ENCODE measurements at regions not wholly inside any gene's neighbourhood (a gene's known extent, or its start where the extent isn't known, plus 50 kb on each side); places are given as distances from the start of the nearest gene placed in this dataset.

- H3K4me1 ChIP-seq (ENCODE audit: control insufficient read depth in 2 of 2, insufficient read depth in 2 of 2, low read length in 2 of 2) = no peaks in the 10 kb centered on the region
- peak overlapping the region in 1 of 9 donors; percentile 61 for H3K27ac Mint-ChIP-seq
- peaks cover 0 to 49% (median 9%) of the 10 kb centered on the region in 5 donors for H3K27me3 Mint-ChIP-seq
- POLR2A ChIA-PET = no interaction called here
- no peak overlapping the region for H3K4me3 Mint-ChIP-seq
- ATAC-seq = no peak
- no peaks in the 10 kb centered on the region for H3K36me3 Mint-ChIP-seq
- no peaks in the 10 kb centered on the region for H3K9me3 ChIP-seq (ENCODE audit: control insufficient read depth in 2 of 3, low read length in 3 of 3)
- H3K9me3 Mint-ChIP-seq = peaks cover 0 to 4% (median 0%) of the 10 kb centered on the region in 11 donors
- no peak overlapping the region for H3K4me3 ChIP-seq (ENCODE audit: low read length)
- no peaks in the 10 kb centered on the region for H3K4me1 Mint-ChIP-seq
- H3K36me3 ChIP-seq (ENCODE audit: control insufficient read depth in 2 of 3, insufficient read depth in 3 of 3, low read length in 3 of 3) = no peaks in the 10 kb centered on the region
- CTCF ChIA-PET = no interaction called here
- DNase-seq = no peak
- no peak overlapping the region for H3K27ac ChIP-seq (ENCODE audit: low read depth, low read length)
- intact Hi-C loops (cut with micrococcal nuclease) = no loop called here
- no peaks in the 10 kb centered on the region for H3K27me3 ChIP-seq (ENCODE audit: control insufficient read depth in 2 of 2, insufficient read depth in 2 of 2, low read length in 2 of 2)
Measured at GRCh38 chr22:27391092-27391770, 410.3 kb downstream of the MN1 start.

GRCh38 chr22:27393371-27393770, 408.2 kb downstream of the MN1 start:
- no peaks in the 10 kb centered on the region for H3K36me3 Mint-ChIP-seq

GRCh38 chr22:27394806-27395404, 406.7 kb downstream of the MN1 start:
- POLR2A ChIA-PET = no interaction called here
- CTCF ChIA-PET = no interaction called here
- H3K27me3 Mint-ChIP-seq = peaks cover 0 to 38% (median 11%) of the 10 kb centered on the region in 5 donors
- no peak for DNase-seq
- no peaks in the 10 kb centered on the region for H3K9me3 ChIP-seq (ENCODE audit: control insufficient read depth in 2 of 3, low read length in 3 of 3)
- H3K27ac Mint-ChIP-seq = no peak overlapping the region
- no peak overlapping the region for H3K4me3 Mint-ChIP-seq
- no peaks in the 10 kb centered on the region for H3K4me1 Mint-ChIP-seq
- ATAC-seq = no peak
- H3K36me3 Mint-ChIP-seq = no peaks in the 10 kb centered on the region
- no peaks in the 10 kb centered on the region for H3K4me1 ChIP-seq (ENCODE audit: control insufficient read depth in 2 of 2, insufficient read depth in 2 of 2, low read length in 2 of 2)
- no peak overlapping the region for H3K27ac ChIP-seq (ENCODE audit: low read depth, low read length)
- no peak overlapping the region for H3K4me3 ChIP-seq (ENCODE audit: low read length)
- intact Hi-C loops (cut with micrococcal nuclease) = no loop called here
- H3K9me3 Mint-ChIP-seq = peaks cover 0 to 4% (median 0%) of the 10 kb centered on the region in 11 donors
- no peaks in the 10 kb centered on the region for H3K27me3 ChIP-seq (ENCODE audit: control insufficient read depth in 2 of 2, insufficient read depth in 2 of 2, low read length in 2 of 2)
- no peaks in the 10 kb centered on the region for H3K36me3 ChIP-seq (ENCODE audit: control insufficient read depth in 2 of 3, insufficient read depth in 3 of 3, low read length in 3 of 3)

More at GRCh38 chr22:27393371-27393770, 408.2 kb downstream of the MN1 start:
- ATAC-seq (no peak), DNase-seq (no peak)
- POLR2A ChIA-PET = no interaction called here
- H3K4me1 ChIP-seq (ENCODE audit: control insufficient read depth in 2 of 2, insufficient read depth in 2 of 2, low read length in 2 of 2) = no peaks in the 10 kb centered on the region
- H3K27ac ChIP-seq (ENCODE audit: low read depth, low read length) = no peak overlapping the region
- H3K27me3 ChIP-seq (ENCODE audit: control insufficient read depth in 2 of 2, insufficient read depth in 2 of 2, low read length in 2 of 2) = no peaks in the 10 kb centered on the region
- no peaks in the 10 kb centered on the region for H3K36me3 ChIP-seq (ENCODE audit: control insufficient read depth in 2 of 3, insufficient read depth in 3 of 3, low read length in 3 of 3)
- Mint-ChIP-seq H3K9me3 (peaks cover 0 to 4% (median 0%) of the 10 kb centered on the region in 11 donors), H3K4me1 (no peaks in the 10 kb centered on the region), H3K27me3 (peaks cover 0 to 42% (median 6%) of the 10 kb centered on the region in 5 donors), H3K27ac (no peak overlapping the region), H3K4me3 (no peak overlapping the region)
- no peak overlapping the region for H3K4me3 ChIP-seq (ENCODE audit: low read length)
- CTCF ChIA-PET = no interaction called here
- intact Hi-C loops (cut with micrococcal nuclease) = no loop called here
- H3K9me3 ChIP-seq (ENCODE audit: control insufficient read depth in 2 of 3, low read length in 3 of 3) = no peaks in the 10 kb centered on the region

GRCh38 chr22:27397036-27397953, 404.3 kb downstream of the MN1 start:
- H3K4me1 ChIP-seq (ENCODE audit: control insufficient read depth in 2 of 2, insufficient read depth in 2 of 2, low read length in 2 of 2) = no peaks in the 10 kb centered on the region
- Mint-ChIP-seq H3K27me3 (peaks cover 0 to 37% (median 19%) of the 10 kb centered on the region in 5 donors), H3K36me3 (peaks cover 0 to 3% (median 0%) of the 10 kb centered on the region in 5 donors), H3K4me1 (no peaks in the 10 kb centered on the region), H3K27ac (no peak overlapping the region), H3K9me3 (peaks cover 0 to 15% (median 4%) of the 10 kb centered on the region in 11 donors), H3K4me3 (no peak overlapping the region)
- no peak for ATAC-seq
- H3K27ac ChIP-seq (ENCODE audit: low read depth, low read length) = no peak overlapping the region
- no peaks in the 10 kb centered on the region for H3K27me3 ChIP-seq (ENCODE audit: control insufficient read depth in 2 of 2, insufficient read depth in 2 of 2, low read length in 2 of 2)
- ChIA-PET POLR2A (no interaction called here), CTCF (no interaction called here)
- no peak for DNase-seq
- H3K36me3 ChIP-seq (ENCODE audit: control insufficient read depth in 2 of 3, insufficient read depth in 3 of 3, low read length in 3 of 3) = no peaks in the 10 kb centered on the region
- no peaks in the 10 kb centered on the region for H3K9me3 ChIP-seq (ENCODE audit: control insufficient read depth in 2 of 3, low read length in 3 of 3)
- no peak overlapping the region for H3K4me3 ChIP-seq (ENCODE audit: low read length)
- intact Hi-C loops (cut with micrococcal nuclease) = no loop called here

GRCh38 chr22:27397954-27398342, 403.6 kb downstream of the MN1 start:
- H3K9me3 ChIP-seq (ENCODE audit: control insufficient read depth in 2 of 3, low read length in 3 of 3) = peaks cover 0 to 4% (median 0%) of the 10 kb centered on the region in 3 experiments
- H3K4me1 Mint-ChIP-seq = no peaks in the 10 kb centered on the region
- DNase-seq (no peak), ATAC-seq (no peak)
- peaks cover 0 to 35% (median 21%) of the 10 kb centered on the region in 5 donors for H3K27me3 Mint-ChIP-seq
- no peak overlapping the region for H3K27ac ChIP-seq (ENCODE audit: low read depth, low read length)
- peaks cover 0 to 20% (median 5%) of the 10 kb centered on the region in 11 donors for H3K9me3 Mint-ChIP-seq
- intact Hi-C loops (cut with micrococcal nuclease) = no loop called here
- no peak overlapping the region for H3K4me3 ChIP-seq (ENCODE audit: low read length)
- ChIA-PET CTCF (no interaction called here), POLR2A (no interaction called here)
- peaks cover 0 to 8% (median 0%) of the 10 kb centered on the region in 5 donors for H3K36me3 Mint-ChIP-seq
- H3K4me1 ChIP-seq (ENCODE audit: control insufficient read depth in 2 of 2, insufficient read depth in 2 of 2, low read length in 2 of 2) = no peaks in the 10 kb centered on the region
- H3K36me3 ChIP-seq (ENCODE audit: control insufficient read depth in 2 of 3, insufficient read depth in 3 of 3, low read length in 3 of 3) = no peaks in the 10 kb centered on the region
- H3K4me3 Mint-ChIP-seq = no peak overlapping the region
- no peak overlapping the region for H3K27ac Mint-ChIP-seq
- H3K27me3 ChIP-seq (ENCODE audit: control insufficient read depth in 2 of 2, insufficient read depth in 2 of 2, low read length in 2 of 2) = no peaks in the 10 kb centered on the region

- ChIA-PET POLR2A (no interaction called here), CTCF (no interaction called here)
- Histone ChIP-seq H3K27ac (ENCODE audit: low read depth, low read length) (no peak overlapping the region), H3K27me3 (ENCODE audit: control insufficient read depth in 2 of 2, insufficient read depth in 2 of 2, low read length in 2 of 2) (no peaks in the 10 kb centered on the region), H3K4me1 (ENCODE audit: control insufficient read depth in 2 of 2, insufficient read depth in 2 of 2, low read length in 2 of 2) (no peaks in the 10 kb centered on the region), H3K4me3 (ENCODE audit: low read length) (no peak overlapping the region), H3K36me3 (ENCODE audit: control insufficient read depth in 2 of 3, insufficient read depth in 3 of 3, low read length in 3 of 3) (no peaks in the 10 kb centered on the region), H3K9me3 (ENCODE audit: control insufficient read depth in 2 of 3, low read length in 3 of 3) (peaks cover 0 to 5% (median 0%) of the 10 kb centered on the region in 3 experiments)
- no peak overlapping the region for H3K4me3 Mint-ChIP-seq
- peaks cover 0 to 8% (median 0%) of the 10 kb centered on the region in 5 donors for H3K36me3 Mint-ChIP-seq
- no peak overlapping the region for H3K27ac Mint-ChIP-seq
- DNase-seq (no peak), ATAC-seq (no peak)
- intact Hi-C loops (cut with micrococcal nuclease) = no loop called here
- peaks cover 0 to 31% (median 21%) of the 10 kb centered on the region in 5 donors for H3K27me3 Mint-ChIP-seq
- H3K9me3 Mint-ChIP-seq = peaks cover 0 to 20% (median 6%) of the 10 kb centered on the region in 11 donors
- H3K4me1 Mint-ChIP-seq = no peaks in the 10 kb centered on the region
Measured at GRCh38 chr22:27399161-27399560, 402.4 kb downstream of the MN1 start.

Measured in naive thymus-derived CD4-positive, alpha-beta T cell (primary cell).